HG03175 (cell line): ENCODE measurements at regions not wholly inside any gene's neighbourhood (a gene's known extent, or its start where the extent isn't known, plus 50 kb on each side); places are given as distances from the start of the nearest gene placed in this dataset.
A peak's percentile ranks its signal among the peaks of the same experiment; 100 is the strongest.

Experiments used
- ATAC-seq: cut with Tn5 transposase; IDR thresholded peaks from one replicate; pipeline ENCODE4 v1.9.1; 2021; ENCODE audit warnings: mild to moderate bottlenecking, moderate library complexity; ENCODE audit not compliant: unreplicated experiment

DNA sequence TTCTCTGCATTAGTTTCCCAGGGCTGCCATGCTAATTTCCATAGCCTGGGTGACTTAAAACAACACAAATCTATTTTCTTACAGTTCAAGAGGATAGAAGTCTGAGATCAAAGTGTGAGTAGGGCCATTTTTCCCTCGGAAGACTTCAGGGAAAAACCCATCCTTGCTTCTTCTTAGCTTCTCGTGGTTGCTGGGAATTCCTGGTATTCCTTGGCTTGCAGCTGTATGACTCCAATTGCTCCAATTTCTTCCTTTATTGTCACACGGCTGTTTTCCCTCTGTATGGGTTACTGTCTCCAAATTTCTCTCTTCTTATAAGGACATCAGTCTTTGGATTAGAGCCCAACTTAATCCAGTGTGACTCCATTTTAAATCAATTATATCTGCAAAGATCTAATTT lies 128.4 kb upstream of the JAG1 start:
- ATAC-seq: no peak

GRCh38 chr20:10805764-10806163 lies 132.0 kb upstream of the JAG1 start:
- no peak for ATAC-seq

- ATAC-seq: no peak
Observed at GRCh38 chr20:10806539-10806938, 132.7 kb upstream of the JAG1 start.

- no peak for ATAC-seq
Observed at GRCh38 chr20:10807013-10807412, 133.2 kb upstream of the JAG1 start.

GRCh38 chr20:10812759-10813327 lies 139.0 kb upstream of the JAG1 start:
- no peak for ATAC-seq

DNA sequence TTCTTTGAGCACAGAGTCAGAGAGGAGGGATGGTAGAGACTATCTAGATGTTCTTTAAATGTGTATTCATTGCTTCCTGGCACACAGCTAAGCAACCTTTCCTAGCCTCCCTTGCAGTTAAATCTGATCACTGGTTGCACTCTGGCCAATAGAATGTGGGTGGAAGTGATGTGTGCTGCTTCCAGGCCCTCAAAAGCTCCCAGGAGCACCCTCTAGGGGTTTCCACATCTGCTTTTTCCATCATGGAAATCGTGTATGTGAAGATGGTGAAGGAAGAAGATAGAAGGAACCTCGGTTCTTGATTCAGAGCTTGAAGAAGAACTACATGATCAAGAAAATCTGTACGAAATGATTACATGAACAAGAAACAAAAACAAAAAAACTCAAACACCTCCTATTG lies 149.8 kb upstream of the JAG1 start:
- no peak for ATAC-seq

DNA sequence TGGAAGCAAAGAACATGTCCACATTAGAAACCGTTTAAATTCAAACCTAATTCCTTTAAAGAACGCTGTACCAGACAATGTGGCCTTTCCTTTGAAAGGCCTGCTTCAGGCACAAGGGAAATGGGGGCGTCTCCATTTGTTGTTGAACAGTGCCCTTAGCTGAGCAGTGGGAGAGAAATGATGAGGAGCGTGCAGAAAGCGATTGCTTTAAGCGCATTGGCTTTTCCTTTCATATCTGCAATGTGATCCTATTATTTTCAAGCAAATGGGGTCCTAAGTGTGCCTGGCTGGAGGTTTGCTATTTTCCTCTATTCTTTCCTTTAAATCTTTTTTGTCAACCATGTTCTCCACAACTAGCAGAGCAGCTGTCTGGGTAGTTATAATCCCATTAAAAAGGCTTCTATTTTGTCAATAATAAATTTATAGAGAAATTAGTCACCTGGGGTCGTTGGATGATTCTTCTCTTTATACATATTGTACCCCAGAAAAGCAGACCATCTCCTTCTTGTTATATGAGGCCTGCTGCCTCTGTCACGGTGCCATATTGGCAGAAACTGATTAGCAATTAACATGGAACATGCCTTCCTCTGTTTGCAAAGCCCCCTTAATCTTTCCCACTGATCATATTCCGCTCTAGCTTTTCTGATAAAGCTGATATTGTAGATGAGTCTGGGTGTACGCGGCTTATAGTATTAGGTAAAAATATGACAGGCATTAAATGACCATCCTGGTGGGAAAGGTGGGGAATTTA lies 151.1 kb upstream of the JAG1 start:
- no peak for ATAC-seq

GRCh38 chr20:10826111-10826510 lies 152.3 kb upstream of the JAG1 start:
- ATAC-seq: no peak

- no peak for ATAC-seq
Observed at GRCh38 chr20:10828180-10828579, 154.4 kb upstream of the JAG1 start.

DNA sequence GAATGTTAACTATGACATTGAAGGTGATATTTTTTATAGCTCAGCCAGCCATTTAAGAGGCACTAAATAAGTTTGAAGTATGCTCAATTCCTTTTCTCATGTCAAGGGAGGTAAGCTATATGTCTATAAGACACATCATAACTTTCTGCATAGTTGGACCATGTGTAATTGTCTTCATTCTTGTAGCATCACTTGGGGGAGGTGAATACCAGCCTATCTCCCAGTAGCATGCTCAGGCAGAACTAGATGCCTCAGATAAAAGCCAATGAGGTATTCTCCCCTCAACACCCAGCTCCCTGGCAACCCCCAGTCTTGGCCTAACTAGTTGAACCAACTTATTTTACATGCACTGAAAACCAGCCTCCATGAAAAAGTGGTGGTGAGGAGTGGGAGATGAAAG lies 158.3 kb upstream of the JAG1 start:
- no peak for ATAC-seq

GRCh38 chr20:10837901-10838300 lies 164.1 kb upstream of the JAG1 start:
- ATAC-seq: no peak

GRCh38 chr20:10842116-10842515 lies 168.3 kb upstream of the JAG1 start:
- no peak for ATAC-seq

DNA sequence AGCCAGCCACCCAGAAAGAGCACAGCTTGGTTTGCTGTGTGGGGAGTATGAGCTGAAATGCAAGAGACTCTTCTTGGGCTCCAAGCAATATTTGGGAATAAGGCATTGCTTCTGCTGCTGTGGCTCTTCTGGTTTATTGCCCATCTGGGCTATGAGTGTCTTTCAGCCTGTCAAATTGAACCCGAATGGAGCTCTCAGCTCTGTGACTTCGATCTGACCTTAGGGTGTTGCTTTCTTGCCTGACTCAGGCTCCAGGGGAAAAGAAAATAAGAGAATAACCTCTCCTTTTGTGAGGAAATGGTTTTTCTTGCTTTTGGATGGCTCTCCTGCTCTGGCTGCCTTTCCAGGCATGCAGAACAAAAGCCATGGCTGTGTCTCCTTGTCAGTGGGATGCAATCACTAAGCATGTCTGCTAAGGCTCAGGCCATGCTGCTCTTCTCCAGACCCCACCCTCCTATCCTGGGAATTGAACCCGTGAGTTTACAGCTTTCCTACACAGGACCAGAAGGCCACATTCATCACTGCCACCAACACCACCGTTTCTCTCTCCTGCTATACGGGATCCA lies 169.4 kb upstream of the JAG1 start:
- ATAC-seq: no peak

GRCh38 chr20:10846766-10847165 lies 173.0 kb upstream of the JAG1 start:
- ATAC-seq: no peak

DNA sequence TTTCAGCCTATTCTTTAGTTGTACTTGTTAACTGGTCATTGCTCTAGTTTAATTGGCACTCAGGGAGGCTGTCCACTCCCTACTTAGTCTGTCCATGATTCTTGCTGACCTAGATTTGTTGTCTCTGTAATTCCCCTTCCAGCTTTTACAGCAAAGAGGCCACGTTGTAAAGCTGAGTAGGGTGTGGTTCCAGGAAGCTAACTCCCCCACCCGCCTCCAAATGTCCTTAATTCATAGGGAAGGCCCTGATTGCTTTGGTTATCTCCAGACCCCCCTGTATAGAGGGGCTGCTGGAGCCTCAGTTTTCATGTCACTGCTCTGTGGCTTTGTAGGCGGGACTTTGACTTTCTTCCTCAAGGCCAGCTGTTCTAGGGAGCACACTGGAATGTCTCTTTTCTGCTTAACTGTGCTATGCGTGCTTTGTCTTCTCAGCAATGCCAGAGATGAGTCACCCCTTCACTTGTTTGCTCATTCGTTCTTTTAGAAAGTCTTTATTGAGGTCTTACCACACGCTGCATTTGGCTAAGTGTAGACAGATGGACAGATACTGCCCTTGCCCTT lies 175.1 kb upstream of the JAG1 start:
- ATAC-seq: peak; percentile 47

DNA sequence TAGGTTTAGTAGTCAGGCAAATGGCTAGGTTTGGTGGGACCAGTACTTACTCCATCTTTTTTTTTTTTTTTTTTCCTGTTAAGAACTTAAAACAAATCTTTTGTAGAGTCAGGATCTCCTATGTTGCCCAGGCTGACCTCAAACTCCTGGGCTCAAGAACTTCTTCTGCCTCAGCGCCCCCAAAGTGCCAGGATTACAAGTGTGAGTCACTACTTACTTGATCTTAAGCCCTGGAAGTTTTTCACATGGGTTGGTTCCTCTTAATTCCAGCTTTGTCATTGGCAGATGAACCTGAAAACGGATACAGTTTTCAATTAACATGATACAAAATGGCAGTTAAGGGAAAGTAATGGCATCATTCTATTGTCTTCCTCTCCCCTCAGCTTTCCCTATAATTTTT lies 179.4 kb upstream of the JAG1 start:
- ATAC-seq: no peak

GRCh38 chr20:10853731-10854130 lies 179.9 kb upstream of the JAG1 start:
- no peak for ATAC-seq

- ATAC-seq: no peak
Observed at GRCh38 chr20:10854976-10855375, 181.2 kb upstream of the JAG1 start.

- no peak for ATAC-seq
Observed at GRCh38 chr20:10855778-10856177, 182.0 kb upstream of the JAG1 start.

GRCh38 chr20:10856237-10857015 lies 182.6 kb upstream of the JAG1 start:
- ATAC-seq: no peak

GRCh38 chr20:10857352-10858070 lies 183.7 kb upstream of the JAG1 start:
- no peak for ATAC-seq
